ENCODE measurements at regions not wholly inside any gene's neighbourhood (a gene's known extent, or its start where the extent isn't known, plus 50 kb on each side); places are given as distances from the start of the nearest gene placed in this dataset.

DNA sequence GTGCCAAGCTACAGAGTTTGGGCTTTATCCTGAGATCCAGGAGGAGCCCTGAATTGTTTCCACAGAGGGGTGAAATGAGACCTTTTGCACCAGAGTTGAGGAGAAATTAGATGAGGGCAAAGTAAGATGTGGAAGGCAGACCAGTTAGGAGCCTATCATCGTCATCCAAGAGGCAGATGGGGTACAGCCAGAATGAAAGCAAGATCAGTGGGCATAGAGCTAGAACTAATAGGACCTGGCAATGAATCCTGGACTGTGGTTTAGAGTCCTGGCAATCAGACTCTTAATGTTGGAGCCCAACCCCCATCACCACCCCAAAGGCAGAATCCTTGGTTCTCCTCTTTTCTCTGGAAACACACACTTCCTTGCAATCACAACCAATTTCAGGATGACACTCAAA, 166.6 kb upstream of the HMGA2 start:
- DNase-seq, result no peak
- TF ChIP-seq, protein P1, sequence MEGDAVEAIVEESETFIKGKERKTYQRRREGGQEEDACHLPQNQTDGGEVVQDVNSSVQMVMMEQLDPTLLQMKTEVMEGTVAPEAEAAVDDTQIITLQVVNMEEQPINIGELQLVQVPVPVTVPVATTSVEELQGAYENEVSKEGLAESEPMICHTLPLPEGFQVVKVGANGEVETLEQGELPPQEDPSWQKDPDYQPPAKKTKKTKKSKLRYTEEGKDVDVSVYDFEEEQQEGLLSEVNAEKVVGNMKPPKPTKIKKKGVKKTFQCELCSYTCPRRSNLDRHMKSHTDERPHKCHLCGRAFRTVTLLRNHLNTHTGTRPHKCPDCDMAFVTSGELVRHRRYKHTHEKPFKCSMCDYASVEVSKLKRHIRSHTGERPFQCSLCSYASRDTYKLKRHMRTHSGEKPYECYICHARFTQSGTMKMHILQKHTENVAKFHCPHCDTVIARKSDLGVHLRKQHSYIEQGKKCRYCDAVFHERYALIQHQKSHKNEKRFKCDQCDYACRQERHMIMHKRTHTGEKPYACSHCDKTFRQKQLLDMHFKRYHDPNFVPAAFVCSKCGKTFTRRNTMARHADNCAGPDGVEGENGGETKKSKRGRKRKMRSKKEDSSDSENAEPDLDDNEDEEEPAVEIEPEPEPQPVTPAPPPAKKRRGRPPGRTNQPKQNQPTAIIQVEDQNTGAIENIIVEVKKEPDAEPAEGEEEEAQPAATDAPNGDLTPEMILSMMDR (IDR thresholded peaks at IDR 0.05; ENCODE audit: borderline replicate concordance), result no peak
- no peak overlapping the region for H3K27ac ChIP-seq (replicated peaks)
- no peaks in the 10 kb centered on the region for H3K4me1 ChIP-seq
- H3K27me3 ChIP-seq (ENCODE audit: low read depth), result peaks cover 8% of the 10 kb centered on the region
- no peaks in the 10 kb centered on the region for H3K9me3 ChIP-seq (replicated peaks)
- intact Hi-C loops (cut with micrococcal nuclease), result no loop called here
- no peaks in the 10 kb centered on the region for H3K36me3 ChIP-seq
- no peak overlapping the region for H3K4me3 ChIP-seq

DNA sequence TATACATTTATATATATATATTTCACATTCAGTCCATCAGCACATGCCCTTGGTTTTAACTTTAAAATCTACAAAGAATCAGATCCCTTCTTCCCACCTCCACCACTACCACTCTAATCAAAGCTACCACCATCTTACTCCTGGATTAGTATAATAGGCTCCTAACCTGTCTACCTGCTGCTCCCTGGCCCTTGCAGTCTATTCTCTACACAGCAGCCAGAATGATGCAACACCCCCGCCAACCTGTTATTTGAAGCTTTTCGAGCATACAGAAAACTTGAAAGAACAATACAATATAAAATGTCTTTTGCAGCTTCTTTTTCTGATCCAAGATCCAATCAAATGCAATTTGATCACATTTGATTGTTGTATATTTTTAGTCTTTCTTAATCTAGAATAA, 165.9 kb upstream of the HMGA2 start:
- Histone ChIP-seq H3K27me3 (ENCODE audit: low read depth) (peaks cover 8% of the 10 kb centered on the region), H3K4me3 (no peak overlapping the region), H3K27ac (replicated peaks) (no peak overlapping the region), H3K36me3 (no peaks in the 10 kb centered on the region), H3K4me1 (no peaks in the 10 kb centered on the region), H3K9me3 (replicated peaks) (no peaks in the 10 kb centered on the region)
- TF ChIP-seq, protein P1 (IDR thresholded peaks at IDR 0.05; ENCODE audit: borderline replicate concordance), result no peak
- intact Hi-C loops (cut with micrococcal nuclease), result no loop called here
- no peak for DNase-seq

DNA sequence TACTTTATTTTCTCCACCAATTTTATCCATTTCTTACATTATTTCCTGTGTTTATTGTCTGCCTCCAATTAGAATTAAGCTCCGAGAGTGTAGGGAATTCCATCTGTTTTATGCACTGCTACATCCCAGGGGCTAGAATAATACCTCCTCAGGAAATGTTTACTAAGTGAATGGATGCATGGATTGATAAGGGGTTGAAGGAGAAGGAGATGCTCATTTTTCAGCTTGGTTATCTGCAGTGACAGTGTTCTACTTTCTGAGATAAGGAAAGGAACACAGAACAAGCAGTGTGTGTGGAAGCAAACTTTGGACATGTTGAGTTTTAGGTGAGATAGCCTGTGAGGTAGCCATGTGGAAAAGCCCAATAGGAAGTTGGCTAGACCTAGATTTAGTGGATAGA, 164.6 kb upstream of the HMGA2 start:
- Histone ChIP-seq H3K27ac (replicated peaks) (no peak overlapping the region), H3K4me1 (no peaks in the 10 kb centered on the region), H3K36me3 (no peaks in the 10 kb centered on the region), H3K9me3 (replicated peaks) (no peaks in the 10 kb centered on the region), H3K4me3 (no peak overlapping the region), H3K27me3 (ENCODE audit: low read depth) (peaks cover 8% of the 10 kb centered on the region)
- intact Hi-C loops (cut with micrococcal nuclease), result no loop called here
- TF ChIP-seq, protein P1 (IDR thresholded peaks at IDR 0.05; ENCODE audit: borderline replicate concordance), result no peak
- no peak for DNase-seq

DNA sequence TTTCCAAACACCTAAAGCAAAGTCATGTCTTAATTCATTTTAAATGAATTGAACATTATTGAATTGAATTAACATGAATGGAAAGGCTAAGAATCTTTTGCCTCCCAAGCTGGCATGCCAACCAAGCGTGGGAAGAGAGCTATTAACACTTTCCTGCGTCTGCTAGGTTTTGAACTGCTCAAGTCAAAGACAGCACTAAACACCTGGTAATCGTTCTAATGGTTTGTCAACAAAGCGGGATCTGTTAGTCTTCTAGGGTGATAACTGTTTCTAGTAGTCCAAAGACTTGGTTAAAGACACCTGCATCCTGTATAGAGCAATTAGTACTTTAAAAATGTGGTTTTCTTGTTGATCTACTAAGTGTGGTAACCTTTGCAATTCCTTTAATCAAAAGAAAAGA, 164.2 kb upstream of the HMGA2 start:
- no peaks in the 10 kb centered on the region for H3K36me3 ChIP-seq

DNA sequence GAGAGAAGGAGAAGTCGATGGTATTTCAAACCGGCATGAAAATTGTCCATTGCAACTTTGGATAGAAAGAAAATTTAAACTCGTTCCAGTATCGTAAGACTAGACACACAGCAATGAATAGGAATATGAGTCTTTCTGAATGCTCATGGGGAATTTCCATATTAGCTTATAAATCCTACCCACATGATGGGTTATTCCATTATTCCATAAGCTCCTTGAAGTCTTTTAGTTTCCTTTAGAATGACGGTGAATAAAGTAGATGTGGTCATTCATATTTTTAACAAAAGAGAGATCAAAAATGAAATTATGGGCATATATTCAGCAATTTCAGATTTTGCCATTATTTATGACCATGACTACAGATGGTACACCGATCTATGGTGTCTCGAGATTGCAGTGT, 163.4 kb upstream of the HMGA2 start:
- Histone ChIP-seq H3K9me3 (replicated peaks) (no peaks in the 10 kb centered on the region), H3K36me3 (no peaks in the 10 kb centered on the region), H3K27ac (replicated peaks) (no peak overlapping the region), H3K4me3 (no peak overlapping the region), H3K27me3 (ENCODE audit: low read depth) (peaks cover 15% of the 10 kb centered on the region), H3K4me1 (no peaks in the 10 kb centered on the region)
- intact Hi-C loops (cut with micrococcal nuclease), result no loop called here
- TF ChIP-seq, protein P1 (IDR thresholded peaks at IDR 0.05; ENCODE audit: borderline replicate concordance), result no peak
- DNase-seq, result no peak

More for the DNA sequence above, 164.2 kb upstream of the HMGA2 start:
- no peaks in the 10 kb centered on the region for H3K9me3 ChIP-seq (replicated peaks)
- H3K4me1 ChIP-seq, result no peaks in the 10 kb centered on the region
- DNase-seq, result no peak
- TF ChIP-seq, protein P1 (IDR thresholded peaks at IDR 0.05; ENCODE audit: borderline replicate concordance), result no peak
- peaks cover 10% of the 10 kb centered on the region for H3K27me3 ChIP-seq (ENCODE audit: low read depth)
- H3K27ac ChIP-seq (replicated peaks), result no peak overlapping the region
- H3K4me3 ChIP-seq, result no peak overlapping the region
- intact Hi-C loops (cut with micrococcal nuclease), result no loop called here

DNA sequence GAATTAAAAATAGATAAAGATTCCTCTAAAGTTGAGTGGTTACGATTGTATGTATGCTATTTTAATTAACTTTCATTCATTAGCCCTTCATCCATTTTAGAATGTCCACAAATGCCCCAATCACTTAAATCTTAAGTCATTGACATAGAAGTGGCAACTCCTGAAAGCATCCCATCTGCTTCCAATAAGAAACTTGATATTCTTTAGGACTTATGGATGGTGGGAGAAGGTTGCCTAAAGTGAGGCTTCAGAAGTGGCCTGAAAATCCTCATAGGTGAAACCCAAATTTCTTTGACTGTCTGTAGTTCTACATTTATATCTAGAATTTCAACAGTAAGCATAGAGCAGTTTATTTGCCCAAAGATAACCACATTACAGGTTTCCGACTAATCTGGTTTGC, 161.7 kb upstream of the HMGA2 start:
- Histone ChIP-seq H3K4me1 (no peaks in the 10 kb centered on the region), H3K27me3 (ENCODE audit: low read depth) (peaks cover 24% of the 10 kb centered on the region), H3K36me3 (no peaks in the 10 kb centered on the region), H3K27ac (replicated peaks) (no peak overlapping the region), H3K4me3 (no peak overlapping the region), H3K9me3 (replicated peaks) (no peaks in the 10 kb centered on the region)
- TF ChIP-seq, protein P1 (IDR thresholded peaks at IDR 0.05; ENCODE audit: borderline replicate concordance), result no peak
- DNase-seq, result no peak
- intact Hi-C loops (cut with micrococcal nuclease), result no loop called here

Measured in left ventricle myocardium inferior (tissue), 1 donor.